SK-N-SH (cell line): ENCODE measurements at regions not wholly inside any gene's neighbourhood (a gene's known extent, or its start where the extent isn't known, plus 50 kb on each side); places are given as distances from the start of the nearest gene placed in this dataset.

Source experiments
- CTCF ChIP-seq: fragments of 200-600 bp; sonication (generic); IDR thresholded peaks from 2 replicates; pipeline ENCODE4 v1.6.1; 2017; ENCODE audit warnings: antibody characterized with exemption, mild to moderate bottlenecking, moderate library complexity
- EZH2phosphoT487 ChIP-seq: fragments of 200-600 bp; sonication (generic); IDR thresholded peaks from 2 replicates; pipeline ENCODE4 v1.6.1; 2017; ENCODE audit warnings: low read depth, mixed run types, mild to moderate bottlenecking, antibody characterized with exemption, moderate library complexity, borderline replicate concordance
- GABPA ChIP-seq: IDR thresholded peaks from 2 replicates; pipeline ENCODE4 v1.4.0; 2012; ENCODE audit warnings: low read depth, mild to moderate bottlenecking
- GATA2 ChIP-seq: sonication (generic); formaldehyde crosslinking; IDR thresholded peaks from 2 replicates; pipeline ENCODE4 v1.5.0; 2020; ENCODE audit warnings: mild to moderate bottlenecking, missing genetic modification reagents
- JUND ChIP-seq: IDR thresholded peaks from 2 replicates; pipeline ENCODE4 v1.4.0; 2012
- MXI1 ChIP-seq: IDR thresholded peaks from 2 replicates; pipeline ENCODE4 v1.6.1; 2012; ENCODE audit warnings: mild to moderate bottlenecking, low read depth, low read length, improper control_type of control experiment
- POLR2AphosphoS5 ChIP-seq: IDR thresholded peaks from 2 replicates; pipeline ENCODE4 v1.6.1; 2012; ENCODE audit warnings: low read depth, low read length
- RFX5 ChIP-seq: IDR thresholded peaks from 2 replicates; pipeline ENCODE4 v1.6.1; 2012; ENCODE audit warnings: mild to moderate bottlenecking, improper control_type of control experiment, low read length
- TAF1 ChIP-seq: IDR thresholded peaks from 2 replicates; pipeline ENCODE4 v1.6.1; 2012; ENCODE audit warnings: low read depth, mild to moderate bottlenecking, low read length, moderate library complexity, borderline replicate concordance
- TEAD4 ChIP-seq: IDR thresholded peaks from 2 replicates; pipeline ENCODE4 v1.4.0; 2012; ENCODE audit warnings: mild to moderate bottlenecking, borderline replicate concordance; ENCODE audit not compliant: insufficient read depth
- YY1 ChIP-seq: IDR thresholded peaks from 2 replicates; pipeline ENCODE4 v1.4.0; 2012; ENCODE audit warnings: low read depth, mild to moderate bottlenecking

- TF ChIP-seq CTCF, result no peak
- TF ChIP-seq MXI1, result no peak
- no peak for TF ChIP-seq TEAD4
- no peak for TF ChIP-seq RFX5
- TF ChIP-seq GATA2 (CRISPR knock-in tag), result no peak
- TF ChIP-seq POLR2AphosphoS5, result no peak
- TF ChIP-seq YY1, result no peak
- TF ChIP-seq TAF1, result no peak
- no peak for TF ChIP-seq GABPA
- no peak for TF ChIP-seq JUND
- no peak for TF ChIP-seq EZH2phosphoT487
Measured at GRCh38 chr2:224174521-224174920, 135.4 kb upstream of the SERPINE2 start.
